Hematopoietic multipotent progenitor cell treated with erythropoietin and hydrocortisone succinate and interleukin-3 and kit ligand, for 4 days (in vitro differentiated cells): ENCODE measurements at regions not wholly inside any gene's neighbourhood (a gene's known extent, or its start where the extent isn't known, plus 50 kb on each side); places are given as distances from the start of the nearest gene placed in this dataset.
A peak's percentile ranks its signal among the peaks of the same experiment; 100 is the strongest.
"Not testable (repeated sequence)": the region's sequence is repeated elsewhere in the genome, so short reads cannot be mapped to it uniquely, and the experiment has no call there.

Experiments
- DNase-seq: peaks from one replicate; pipeline ENCODE4 v3.0.0-alpha.2; 2015

DNA sequence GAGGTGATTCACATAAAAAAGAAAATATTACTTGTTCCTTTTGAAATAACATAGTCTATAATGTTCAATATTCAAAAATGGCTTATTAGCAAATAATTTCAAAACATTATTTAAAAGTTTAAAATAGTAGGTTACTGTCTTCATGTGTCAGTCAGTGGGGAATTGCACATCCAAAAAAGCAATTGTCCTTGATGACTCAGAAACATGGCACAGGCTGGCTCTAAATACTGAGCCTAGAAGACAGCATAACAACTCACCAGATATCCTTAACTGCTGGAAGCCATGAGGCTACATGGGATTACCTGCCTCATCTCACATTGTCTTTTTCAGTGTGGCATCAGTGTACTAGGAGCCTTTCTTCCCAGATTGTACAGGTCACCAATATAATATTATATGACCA, 439.5 kb upstream of the RGMB start:
- no peak for DNase-seq

GRCh38 chr5:98334946-98335345, 438.5 kb upstream of the RGMB start:
- DNase-seq, result no peak

- DNase-seq, result no peak
Observed at GRCh38 chr5:98339141-98339848, 434.2 kb upstream of the RGMB start.

- no peak for DNase-seq
Observed at GRCh38 chr5:98341038-98342032, 432.1 kb upstream of the RGMB start.

DNA sequence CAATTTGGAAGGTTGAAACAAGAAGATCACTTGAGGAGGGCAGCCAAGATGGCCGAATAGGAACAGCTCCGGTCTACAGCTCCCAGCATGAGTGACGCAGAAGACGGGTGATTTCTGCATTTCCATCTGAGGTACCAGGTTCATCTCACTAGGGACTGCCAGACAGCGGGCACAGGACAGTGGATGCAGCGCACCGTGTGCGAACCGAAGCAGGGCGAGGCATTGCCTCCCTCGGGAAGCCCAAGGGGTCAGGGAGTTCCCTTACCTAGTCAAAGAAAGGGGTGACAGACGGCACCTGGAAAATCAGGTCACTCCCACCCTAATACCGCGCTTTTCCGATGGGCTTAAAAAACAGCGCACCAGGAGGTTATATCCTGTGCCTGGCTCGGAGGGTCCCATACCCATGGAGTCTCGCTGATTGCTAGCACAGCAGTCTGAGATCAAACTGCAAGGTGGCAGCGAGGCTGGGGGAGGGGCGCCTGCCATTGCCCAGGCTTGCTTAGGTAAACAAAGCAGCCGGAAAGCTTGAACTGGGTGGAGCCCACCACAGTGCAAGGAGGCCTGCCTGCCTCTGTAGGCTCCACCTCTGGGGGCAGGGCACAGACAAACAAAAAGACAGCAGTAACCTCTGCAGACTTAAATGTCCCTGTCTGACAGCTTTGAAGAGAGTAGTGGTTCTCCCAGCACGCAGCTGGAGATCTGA, 430.4 kb upstream of the RGMB start:
- DNase-seq, result not testable (repeated sequence)

DNA sequence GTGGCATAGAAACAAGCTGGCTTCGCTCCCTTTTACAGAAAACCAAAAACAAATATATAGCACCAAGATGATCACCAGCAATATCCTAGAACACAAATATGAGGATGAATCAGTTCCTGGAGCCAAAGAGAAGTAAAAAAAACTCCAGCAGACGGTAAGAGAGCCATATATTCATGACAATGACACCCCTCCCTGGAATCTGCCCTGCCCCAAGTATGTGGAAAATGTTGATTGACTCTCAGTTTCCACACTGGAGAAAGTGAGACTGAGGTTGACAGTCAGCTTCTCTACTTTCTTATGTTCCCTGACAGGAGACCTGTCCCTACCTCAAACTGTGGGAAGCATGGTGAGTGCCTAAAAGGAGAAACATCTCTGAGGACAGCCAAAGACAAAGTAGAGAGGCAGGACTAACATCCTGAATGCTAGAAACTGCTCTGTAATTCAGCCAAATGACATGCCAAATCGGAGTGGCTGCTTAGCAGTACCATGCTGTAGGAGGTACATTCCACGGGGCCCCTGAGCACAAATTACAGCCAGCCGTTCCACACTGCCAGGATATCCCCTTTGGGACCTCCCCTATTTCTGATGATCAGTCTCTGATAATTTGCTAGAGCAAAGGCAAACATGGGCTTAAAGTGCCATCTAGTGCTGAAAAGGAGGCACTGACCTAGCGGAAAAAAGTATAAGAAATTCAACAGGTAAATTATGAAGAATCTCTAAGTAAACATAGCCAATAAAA, 424.0 kb upstream of the RGMB start:
- DNase-seq, result peak; percentile 25

DNA sequence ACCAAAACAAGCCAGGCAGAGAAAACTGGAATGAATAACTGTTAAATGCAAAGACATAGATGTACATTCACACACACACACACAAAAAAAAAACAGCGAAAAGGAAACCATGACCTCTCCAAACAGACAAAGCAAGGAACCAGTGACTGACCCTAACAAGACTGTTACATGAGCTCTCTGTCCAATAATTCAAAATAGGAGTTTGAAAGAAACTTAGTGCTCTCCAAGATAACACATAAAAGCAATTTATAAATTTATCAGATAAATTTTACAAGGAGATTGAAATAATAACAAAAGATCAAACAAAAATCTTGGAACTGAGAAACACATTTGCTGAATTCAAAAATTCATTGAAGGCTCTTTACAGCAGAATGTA, 423.5 kb upstream of the RGMB start:
- DNase-seq, result no peak

GRCh38 chr5:98354922-98355321, 418.5 kb upstream of the RGMB start:
- no peak for DNase-seq

GRCh38 chr5:98360548-98360947, 412.9 kb upstream of the RGMB start:
- DNase-seq, result no peak

GRCh38 chr5:98363157-98363556, 410.3 kb upstream of the RGMB start:
- DNase-seq, result no peak

GRCh38 chr5:98364549-98364948, 408.9 kb upstream of the RGMB start:
- no peak for DNase-seq

DNA sequence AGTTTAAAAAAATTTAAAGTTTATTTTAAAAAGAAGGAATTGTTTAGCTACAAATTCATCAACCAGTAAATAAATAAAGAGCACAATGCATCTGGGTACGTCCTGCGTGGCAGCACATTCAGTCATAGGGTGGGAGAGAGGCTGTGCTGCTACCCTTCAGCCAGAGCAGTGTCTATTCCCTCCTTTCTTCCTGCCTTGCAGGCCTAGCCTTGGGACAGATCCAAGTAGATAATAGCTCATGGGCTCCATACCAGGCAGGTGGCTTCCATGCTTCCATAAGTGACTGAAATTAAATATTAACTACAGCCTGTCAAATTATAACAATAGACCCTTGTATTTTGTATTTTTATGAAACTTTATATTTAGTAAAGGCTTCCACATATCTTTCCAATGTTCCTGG, 408.3 kb upstream of the RGMB start:
- no peak for DNase-seq

- no peak for DNase-seq
Observed at GRCh38 chr5:98368141-98368540, 405.3 kb upstream of the RGMB start.

DNA sequence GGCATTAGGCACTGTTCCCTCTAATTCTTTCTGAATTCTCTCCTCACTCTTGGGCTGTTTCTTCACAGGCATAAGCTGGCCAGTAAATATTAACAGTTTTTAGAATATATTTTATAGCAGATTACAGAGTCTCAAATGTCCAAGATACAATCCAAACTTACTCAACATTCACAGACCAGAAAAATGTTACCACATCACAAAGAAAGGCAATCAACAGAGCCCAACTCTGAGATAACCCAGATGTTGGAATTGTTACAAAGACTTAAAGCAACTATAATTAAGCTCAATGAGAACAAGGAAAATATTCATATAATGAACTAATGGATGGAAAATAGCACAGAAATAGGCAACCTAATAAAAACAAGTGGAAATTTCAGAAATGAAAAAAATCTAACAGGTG, 401.1 kb upstream of the RGMB start:
- no peak for DNase-seq

- DNase-seq, result no peak
Observed at GRCh38 chr5:98391921-98392625, 381.4 kb upstream of the RGMB start.

DNA sequence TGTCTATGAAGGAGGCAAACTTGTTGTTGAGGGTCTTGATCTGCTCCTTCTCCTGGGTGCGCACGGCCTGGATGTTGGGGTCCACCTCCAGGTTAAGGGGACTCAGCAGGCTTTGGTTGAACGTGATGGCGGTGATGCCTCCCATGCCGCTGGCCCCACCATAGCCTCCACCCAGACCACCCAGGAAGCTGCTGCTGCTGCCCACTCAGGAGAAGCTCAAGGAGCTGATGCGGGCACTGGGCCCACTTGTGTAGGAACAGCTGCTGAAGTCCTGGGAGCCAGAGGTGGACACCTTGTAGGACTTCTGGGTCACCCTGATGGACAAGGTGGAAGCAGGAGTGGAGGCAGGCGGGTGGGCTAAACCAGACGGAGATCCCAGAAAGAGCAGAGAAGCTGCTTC, 380.3 kb upstream of the RGMB start:
- DNase-seq, result not testable (repeated sequence)

GRCh38 chr5:98397081-98397480, 376.4 kb upstream of the RGMB start:
- no peak for DNase-seq

GRCh38 chr5:98398465-98398864, 375.0 kb upstream of the RGMB start:
- no peak for DNase-seq

- no peak for DNase-seq
Observed at GRCh38 chr5:98401656-98402055, 371.8 kb upstream of the RGMB start.

- DNase-seq, result no peak
Observed at GRCh38 chr5:98402130-98402529, 371.3 kb upstream of the RGMB start.

DNA sequence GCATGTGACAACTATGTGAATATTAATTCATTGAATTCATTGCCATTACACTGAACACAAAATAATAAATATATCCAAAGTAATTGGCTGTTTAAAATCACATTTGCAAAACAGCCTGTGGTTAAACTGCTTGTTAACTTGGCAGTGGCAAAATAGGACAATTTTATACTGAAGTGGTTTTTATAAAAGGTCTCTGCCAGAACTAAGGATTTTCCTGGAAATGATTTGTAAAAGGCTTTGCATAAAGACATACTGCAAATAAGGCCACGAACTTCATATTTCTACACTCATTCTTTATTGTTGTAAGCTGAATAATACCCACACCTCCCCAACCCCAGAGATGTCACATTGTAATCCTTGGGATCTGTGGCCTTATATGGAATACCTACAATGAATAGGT, 370.3 kb upstream of the RGMB start:
- DNase-seq, result no peak

GRCh38 chr5:98414938-98415337, 358.5 kb upstream of the RGMB start:
- no peak for DNase-seq
